H9 (cell line): ENCODE measurements at regions not wholly inside any gene's neighbourhood (a gene's known extent, or its start where the extent isn't known, plus 50 kb on each side); places are given as distances from the start of the nearest gene placed in this dataset.

Source experiments
- DNase-seq: peaks from one replicate; pipeline ENCODE4 v3.0.0-alpha.2; 2017
- H2AFZ ChIP-seq: one replicate; pipeline ENCODE4 v1.6.1; 2013; ENCODE audit warnings: mild to moderate bottlenecking, low read length, control low read depth, moderate library complexity
- H2AK5ac ChIP-seq: 2 replicates; pipeline ENCODE4 v1.6.1; 2013; ENCODE audit warnings: low read length, control low read depth, mixed read lengths; ENCODE audit not compliant: insufficient read length
- H2BK120ac ChIP-seq: one replicate; pipeline ENCODE4 v1.6.1; 2013; ENCODE audit warnings: low read depth, mild to moderate bottlenecking, low read length, control low read depth, inconsistent platforms; ENCODE audit not compliant: poor library complexity, severe bottlenecking
- H2BK12ac ChIP-seq: 2 replicates; pipeline ENCODE4 v1.6.1; 2013; ENCODE audit warnings: low read length, control low read depth, mixed read lengths, low read depth; ENCODE audit not compliant: insufficient read length
- H2BK15ac ChIP-seq: 2 replicates; pipeline ENCODE4 v1.6.1; 2013; ENCODE audit warnings: low read depth, low read length, control low read depth
- H2BK20ac ChIP-seq: one replicate; pipeline ENCODE4 v1.6.1; 2013; ENCODE audit warnings: low read depth, mild to moderate bottlenecking, low read length, control low read depth, inconsistent platforms; ENCODE audit not compliant: poor library complexity, severe bottlenecking
- H2BK5ac ChIP-seq: 2 replicates; pipeline ENCODE4 v1.6.1; 2013; ENCODE audit warnings: low read length, control low read depth, mixed read lengths; ENCODE audit not compliant: insufficient read length
- H3K14ac ChIP-seq: 2 replicates; pipeline ENCODE4 v1.6.1; 2013; ENCODE audit warnings: low read length, control low read depth; ENCODE audit not compliant: insufficient read depth
- H3K18ac ChIP-seq: 2 replicates; pipeline ENCODE4 v1.6.1; 2013; ENCODE audit warnings: low read depth, mild to moderate bottlenecking, mixed read lengths, low read length, control low read depth; ENCODE audit not compliant: insufficient read length
- H3K23ac ChIP-seq: 2 replicates; pipeline ENCODE4 v1.6.1; 2013; ENCODE audit warnings: low read length, control low read depth, mixed read lengths, low read depth; ENCODE audit not compliant: insufficient read length
- H3K23me2 ChIP-seq: 2 replicates; pipeline ENCODE4 v1.6.1; 2013; ENCODE audit warnings: low read depth, mild to moderate bottlenecking, mixed read lengths, low read length, control low read depth; ENCODE audit not compliant: insufficient read length, poor library complexity, severe bottlenecking
- H3K27ac ChIP-seq: 2 replicates; pipeline ENCODE4 v1.5.1; 2013; ENCODE audit warnings: low read length, control low read depth, mixed read lengths, low read depth; ENCODE audit not compliant: insufficient read length
- H3K27me3 ChIP-seq: 2 replicates; pipeline ENCODE4 v1.6.1; 2013; ENCODE audit warnings: low read length, control low read depth, inconsistent platforms; ENCODE audit not compliant: insufficient read depth
- H3K4ac ChIP-seq: 2 replicates; pipeline ENCODE4 v1.6.1; 2013; ENCODE audit warnings: low read depth, mild to moderate bottlenecking, control low read depth, inconsistent platforms, low read length, moderate library complexity
- H3K4me1 ChIP-seq: 2 replicates; pipeline ENCODE4 v1.6.1; 2013; ENCODE audit warnings: low read length, control low read depth, inconsistent platforms; ENCODE audit not compliant: insufficient read depth
- H3K4me2 ChIP-seq: 2 replicates; pipeline ENCODE4 v1.6.1; 2013; ENCODE audit warnings: low read length, control low read depth, mixed read lengths; ENCODE audit not compliant: insufficient read length, insufficient read depth
- H3K56ac ChIP-seq: 2 replicates; pipeline ENCODE4 v1.6.1; 2013; ENCODE audit warnings: low read depth, mild to moderate bottlenecking, mixed read lengths, low read length, control low read depth; ENCODE audit not compliant: insufficient read length
- H3K79me1 ChIP-seq: 2 replicates; pipeline ENCODE4 v1.6.1; 2013; ENCODE audit warnings: low read depth, mild to moderate bottlenecking, moderate library complexity, low read length, control low read depth, inconsistent platforms; ENCODE audit not compliant: insufficient read depth, poor library complexity, severe bottlenecking
- H3K79me2 ChIP-seq: 2 replicates; pipeline ENCODE4 v1.6.1; 2013; ENCODE audit warnings: low read length, control low read depth, inconsistent platforms; ENCODE audit not compliant: insufficient read depth
- H3K9ac ChIP-seq: 2 replicates; pipeline ENCODE4 v1.6.1; 2013; ENCODE audit warnings: low read length, control low read depth, mixed read lengths; ENCODE audit not compliant: insufficient read length; ENCODE audit errors: extremely low read depth
- H3K9me3 ChIP-seq: one replicate; pipeline ENCODE4 v1.6.1; 2013; ENCODE audit warnings: low read depth, low read length, inconsistent platforms; ENCODE audit not compliant: control insufficient read depth
- H3T11ph ChIP-seq: one replicate; pipeline ENCODE4 v1.6.1; 2013; ENCODE audit warnings: mild to moderate bottlenecking, low read length, control low read depth, inconsistent platforms
- H4K20me1 ChIP-seq: one replicate; pipeline ENCODE4 v1.6.1; 2013; ENCODE audit not compliant: control insufficient read depth, insufficient read length, insufficient read depth
- H4K5ac ChIP-seq: 2 replicates; pipeline ENCODE4 v1.6.1; 2013; ENCODE audit warnings: low read depth, mild to moderate bottlenecking, mixed read lengths, low read length, control low read depth; ENCODE audit not compliant: insufficient read length
- H4K8ac ChIP-seq: replicated peaks from 2 replicates; pipeline ENCODE4 v1.6.1; 2013; ENCODE audit warnings: low read length, control low read depth, mixed read lengths, low read depth; ENCODE audit not compliant: insufficient read length
- H4K91ac ChIP-seq: 2 replicates; pipeline ENCODE4 v1.6.1; 2013; ENCODE audit warnings: low read depth, mild to moderate bottlenecking, moderate library complexity, mixed read lengths, low read length, control low read depth; ENCODE audit not compliant: insufficient read length
- H3K27ac Mint-ChIP-seq, 3 experiments: 2 replicates in 2 of 3; 3 replicates in 1 of 3; pipeline ENCODE4 v1.8.0; 2020 to 2021; ENCODE audit warnings: mixed read lengths in 3 of 3, mild to moderate bottlenecking in 1 of 3, moderate library complexity in 1 of 3
- H3K27me3 Mint-ChIP-seq: 2 replicates; pipeline ENCODE4 v1.8.0; 2021; ENCODE audit warnings: low read depth, mild to moderate bottlenecking, moderate library complexity, mixed read lengths
- H3K36me3 Mint-ChIP-seq, 3 experiments: 2 replicates in 2 of 3; 3 replicates in 1 of 3; pipeline ENCODE4 v1.8.0; 2020 to 2021; ENCODE audit warnings: low read depth in 3 of 3, mixed read lengths in 3 of 3; ENCODE audit not compliant: insufficient read depth in 1 of 3
- H3K4me1 Mint-ChIP-seq, 2 experiments: 2 replicates each; pipeline ENCODE4 v1.8.0; 2020; ENCODE audit warnings: mixed read lengths in 2 of 2
- H3K4me3 Mint-ChIP-seq, 2 experiments: 2 replicates in 1 of 2; 3 replicates in 1 of 2; pipeline ENCODE4 v1.8.0; 2020 to 2021; ENCODE audit warnings: mild to moderate bottlenecking in 2 of 2, mixed read lengths in 2 of 2, moderate library complexity in 1 of 2
- H3K9me3 Mint-ChIP-seq, 2 experiments: 2 replicates in 1 of 2; 3 replicates in 1 of 2; pipeline ENCODE4 v1.8.0; 2020; ENCODE audit warnings: mild to moderate bottlenecking in 2 of 2, mixed read lengths in 2 of 2, moderate library complexity in 1 of 2
- WGBS: extraction: QIAGEN DNeasy Blood & Tissue Kit; methylation state at CpG from one replicate; pipeline ENCODE4 v1.1.7; 2013; ENCODE audit warnings: missing lambda C conversion rate, low lambda C conversion rate, mixed read lengths; ENCODE audit not compliant: insufficient read length; ENCODE audit errors: extremely low coverage; 5-methylcytosine and 5-hydroxymethylcytosine counted together
- TF ChIP-seq, protein P1 (sequence below): fragments of 200-600 bp; sonication (generic); conservative IDR thresholded peaks from 3 replicates; pipeline ENCODE4 v1.8.0; 2021; ENCODE audit warnings: antibody characterized with exemption, mild to moderate bottlenecking

DNA sequence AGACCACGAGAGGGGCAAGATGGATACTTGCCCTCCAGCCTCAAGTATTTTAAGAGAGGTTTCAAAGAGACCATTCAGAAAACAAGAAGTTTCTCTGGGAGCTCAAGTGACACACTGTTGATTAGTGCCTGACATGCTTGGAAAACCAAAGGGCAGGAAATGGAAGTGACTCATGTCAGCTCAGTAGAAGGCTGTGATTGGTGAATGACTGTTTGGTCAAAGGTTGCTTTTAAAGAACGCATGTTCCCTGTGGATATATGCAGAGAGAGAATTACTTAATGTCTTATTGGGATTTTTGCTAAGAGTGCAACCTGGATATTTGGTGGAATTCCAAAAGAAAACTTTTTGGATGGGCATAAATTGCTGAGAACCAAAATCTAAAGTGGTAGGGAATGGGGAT lies 549.9 kb downstream of the XIRP2 start:
- Histone ChIP-seq H3K23ac (no peak overlapping the region), H4K5ac (no peak overlapping the region), H2BK120ac (no peak overlapping the region), H3K27ac (no peak overlapping the region), H3K23me2 (no peaks in the 10 kb centered on the region), H2BK5ac (no peak overlapping the region), H3K4me1 (0 out of 2 replicates have a peak, but pooled peaks cover 4% of the 10 kb centered on the region), H3K18ac (no peak overlapping the region), H3K27me3 (no peaks in the 10 kb centered on the region), H2BK15ac (no peak overlapping the region), H2AFZ (no peak overlapping the region), H3K79me1 (no peaks in the 10 kb centered on the region), H3K4ac (no peak overlapping the region), H2BK12ac (no peak overlapping the region), H4K91ac (no peak overlapping the region), H2AK5ac (no peak overlapping the region), H3K9me3 (no peaks in the 10 kb centered on the region), H4K20me1 (no peaks in the 10 kb centered on the region), H3K9ac (no peak overlapping the region), H3K14ac (no peak overlapping the region), H3K56ac (no peak overlapping the region), H3K4me2 (no peak overlapping the region), H4K8ac (no peak overlapping the region), H3T11ph (no peak overlapping the region), H2BK20ac (no peak overlapping the region), H3K79me2 (peaks cover 2% of the 10 kb centered on the region; the same call in 1 of the 2 replicates)
- Mint-ChIP-seq H3K27me3 (no peaks in the 10 kb centered on the region), H3K36me3 (peaks cover 4 to 18% (median 12%) of the 10 kb centered on the region in 3 experiments; a peak in 6 of 7 replicates), H3K9me3 (peaks cover 0 to 12% of the 10 kb centered on the region in 2 experiments; a peak in 3 of 5 replicates), H3K27ac (peak overlapping the region in 1 of 3 experiments; percentile 25; a peak in 2 of 7 replicates), H3K4me1 (peaks cover 4 to 19% of the 10 kb centered on the region in 2 experiments; a peak in 3 of 4 replicates), H3K4me3 (no peak overlapping the region)
- WGBS = no CpG with 5 or more reads among the region's 2 CpGs
- DNase-seq = no peak
- TF ChIP-seq, protein P1, sequence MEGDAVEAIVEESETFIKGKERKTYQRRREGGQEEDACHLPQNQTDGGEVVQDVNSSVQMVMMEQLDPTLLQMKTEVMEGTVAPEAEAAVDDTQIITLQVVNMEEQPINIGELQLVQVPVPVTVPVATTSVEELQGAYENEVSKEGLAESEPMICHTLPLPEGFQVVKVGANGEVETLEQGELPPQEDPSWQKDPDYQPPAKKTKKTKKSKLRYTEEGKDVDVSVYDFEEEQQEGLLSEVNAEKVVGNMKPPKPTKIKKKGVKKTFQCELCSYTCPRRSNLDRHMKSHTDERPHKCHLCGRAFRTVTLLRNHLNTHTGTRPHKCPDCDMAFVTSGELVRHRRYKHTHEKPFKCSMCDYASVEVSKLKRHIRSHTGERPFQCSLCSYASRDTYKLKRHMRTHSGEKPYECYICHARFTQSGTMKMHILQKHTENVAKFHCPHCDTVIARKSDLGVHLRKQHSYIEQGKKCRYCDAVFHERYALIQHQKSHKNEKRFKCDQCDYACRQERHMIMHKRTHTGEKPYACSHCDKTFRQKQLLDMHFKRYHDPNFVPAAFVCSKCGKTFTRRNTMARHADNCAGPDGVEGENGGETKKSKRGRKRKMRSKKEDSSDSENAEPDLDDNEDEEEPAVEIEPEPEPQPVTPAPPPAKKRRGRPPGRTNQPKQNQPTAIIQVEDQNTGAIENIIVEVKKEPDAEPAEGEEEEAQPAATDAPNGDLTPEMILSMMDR = no peak
